ENCODE measurements at regions not wholly inside any gene's neighbourhood (a gene's known extent, or its start where the extent isn't known, plus 50 kb on each side); places are given as distances from the start of the nearest gene placed in this dataset.

GRCh38 chr3:174462916-174463315 lies 396.2 kb upstream of the NAALADL2 start:
- TF ChIP-seq ZBTB33 (IDR thresholded peaks at IDR 0.05) (no peak), CTCF (IDR thresholded peaks at IDR 0.05; ENCODE audit: low read depth, low read length, missing input control) (no peak), TAF1 (conservative IDR thresholded peaks at IDR 0.05) (no peak), YY1 (IDR thresholded peaks at IDR 0.05) (no peak), EGR1 (IDR thresholded peaks at IDR 0.05; ENCODE audit: low read depth in 2 of 2) (no peak), MAX (IDR thresholded peaks at IDR 0.05) (no peak), JUND (IDR thresholded peaks at IDR 0.05) (no peak), NR2F2 (IDR thresholded peaks at IDR 0.05) (no peak), RAD21 (IDR thresholded peaks at IDR 0.05) (no peak), REST (IDR thresholded peaks at IDR 0.05) (no peak)
